ENCODE measurements at regions not wholly inside any gene's neighbourhood (a gene's known extent, or its start where the extent isn't known, plus 50 kb on each side); places are given as distances from the start of the nearest gene placed in this dataset.

GRCh38 chr3:71912839-71913495, 128.0 kb upstream of the PROK2 start:
- Histone ChIP-seq H3K27me3 (ENCODE audit: control insufficient read depth, insufficient read depth, low read length) (peaks cover 5% of the 10 kb centered on the region), H3K36me3 (ENCODE audit: control insufficient read depth, insufficient read depth, low read length) (no peaks in the 10 kb centered on the region), H3K4me3 (ENCODE audit: low read depth, low read length) (no peak overlapping the region)
- no peak for DNase-seq (ENCODE audit: low read depth)
- TF ChIP-seq, protein P1, sequence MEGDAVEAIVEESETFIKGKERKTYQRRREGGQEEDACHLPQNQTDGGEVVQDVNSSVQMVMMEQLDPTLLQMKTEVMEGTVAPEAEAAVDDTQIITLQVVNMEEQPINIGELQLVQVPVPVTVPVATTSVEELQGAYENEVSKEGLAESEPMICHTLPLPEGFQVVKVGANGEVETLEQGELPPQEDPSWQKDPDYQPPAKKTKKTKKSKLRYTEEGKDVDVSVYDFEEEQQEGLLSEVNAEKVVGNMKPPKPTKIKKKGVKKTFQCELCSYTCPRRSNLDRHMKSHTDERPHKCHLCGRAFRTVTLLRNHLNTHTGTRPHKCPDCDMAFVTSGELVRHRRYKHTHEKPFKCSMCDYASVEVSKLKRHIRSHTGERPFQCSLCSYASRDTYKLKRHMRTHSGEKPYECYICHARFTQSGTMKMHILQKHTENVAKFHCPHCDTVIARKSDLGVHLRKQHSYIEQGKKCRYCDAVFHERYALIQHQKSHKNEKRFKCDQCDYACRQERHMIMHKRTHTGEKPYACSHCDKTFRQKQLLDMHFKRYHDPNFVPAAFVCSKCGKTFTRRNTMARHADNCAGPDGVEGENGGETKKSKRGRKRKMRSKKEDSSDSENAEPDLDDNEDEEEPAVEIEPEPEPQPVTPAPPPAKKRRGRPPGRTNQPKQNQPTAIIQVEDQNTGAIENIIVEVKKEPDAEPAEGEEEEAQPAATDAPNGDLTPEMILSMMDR (IDR thresholded peaks at IDR 0.05; ENCODE audit: insufficient read depth, low read length, poor library complexity, severe bottlenecking) = no peak

DNA sequence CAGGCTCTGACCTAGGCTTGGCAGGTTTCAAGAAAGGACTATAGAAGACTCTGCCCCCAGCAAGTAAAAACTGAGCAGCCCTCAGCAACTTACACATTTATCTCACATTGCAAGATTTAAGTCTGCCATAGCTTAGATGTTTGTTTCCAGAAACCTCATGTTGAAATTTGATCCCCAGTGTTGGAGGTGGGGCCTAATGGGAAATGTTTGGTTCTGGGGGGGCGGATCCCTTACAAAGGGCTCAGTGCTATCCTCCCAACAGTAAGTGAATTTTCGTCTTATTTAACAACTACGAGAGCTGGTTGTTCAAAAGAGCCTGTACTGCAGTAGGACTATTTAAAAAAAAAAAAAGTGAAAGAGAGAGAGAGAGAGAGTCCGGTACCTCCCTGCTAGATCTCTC, 125.2 kb upstream of the PROK2 start:
- no peak overlapping the region for H3K4me3 ChIP-seq (ENCODE audit: low read depth, low read length)
- H3K27me3 ChIP-seq (ENCODE audit: control insufficient read depth, insufficient read depth, low read length) = peaks cover 9% of the 10 kb centered on the region
- TF ChIP-seq, protein P1 (IDR thresholded peaks at IDR 0.05; ENCODE audit: insufficient read depth, low read length, poor library complexity, severe bottlenecking) = no peak
- no peak for DNase-seq (ENCODE audit: low read depth)
- no peaks in the 10 kb centered on the region for H3K36me3 ChIP-seq (ENCODE audit: control insufficient read depth, insufficient read depth, low read length)

GRCh38 chr3:71907996-71908395, 123.0 kb upstream of the PROK2 start:
- no peaks in the 10 kb centered on the region for H3K36me3 ChIP-seq (ENCODE audit: control insufficient read depth, insufficient read depth, low read length)
- no peak for DNase-seq (ENCODE audit: low read depth)
- TF ChIP-seq, protein P1 (IDR thresholded peaks at IDR 0.05; ENCODE audit: insufficient read depth, low read length, poor library complexity, severe bottlenecking) = no peak
- H3K4me3 ChIP-seq (ENCODE audit: low read depth, low read length) = no peak overlapping the region
- peaks cover 9% of the 10 kb centered on the region for H3K27me3 ChIP-seq (ENCODE audit: control insufficient read depth, insufficient read depth, low read length)

DNA sequence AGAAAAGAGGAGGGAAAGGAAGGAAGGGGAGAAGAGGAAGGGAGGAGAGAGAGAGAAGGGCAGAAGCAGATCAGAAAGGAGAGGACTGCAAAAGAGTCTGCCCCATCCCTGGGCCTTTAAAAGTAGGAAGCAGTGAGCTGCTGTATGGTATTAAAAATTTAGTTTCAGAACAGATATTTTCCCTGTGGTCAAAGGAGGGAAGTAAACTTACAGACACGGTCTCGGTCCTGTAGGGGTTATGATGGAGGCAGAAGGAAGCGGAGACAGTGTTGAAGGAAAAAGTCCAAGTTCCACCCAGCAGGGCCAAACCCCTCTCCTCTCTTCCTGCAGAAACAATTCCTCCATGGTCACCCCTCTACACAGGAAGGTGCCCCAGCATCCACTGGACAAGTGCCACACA, 122.0 kb upstream of the PROK2 start:
- TF ChIP-seq, protein P1 (IDR thresholded peaks at IDR 0.05; ENCODE audit: insufficient read depth, low read length, poor library complexity, severe bottlenecking) = no peak
- DNase-seq (ENCODE audit: low read depth) = no peak
- Histone ChIP-seq H3K36me3 (ENCODE audit: control insufficient read depth, insufficient read depth, low read length) (no peaks in the 10 kb centered on the region), H3K4me3 (ENCODE audit: low read depth, low read length) (no peak overlapping the region), H3K27me3 (ENCODE audit: control insufficient read depth, insufficient read depth, low read length) (peaks cover 9% of the 10 kb centered on the region)

- Histone ChIP-seq H3K4me3 (ENCODE audit: low read depth, low read length) (no peak overlapping the region), H3K36me3 (ENCODE audit: control insufficient read depth, insufficient read depth, low read length) (no peaks in the 10 kb centered on the region), H3K27me3 (ENCODE audit: control insufficient read depth, insufficient read depth, low read length) (peaks cover 9% of the 10 kb centered on the region)
- no peak for DNase-seq (ENCODE audit: low read depth)
- TF ChIP-seq, protein P1 (IDR thresholded peaks at IDR 0.05; ENCODE audit: insufficient read depth, low read length, poor library complexity, severe bottlenecking) = no peak
Measured at GRCh38 chr3:71905426-71905825, 120.5 kb upstream of the PROK2 start.

DNA sequence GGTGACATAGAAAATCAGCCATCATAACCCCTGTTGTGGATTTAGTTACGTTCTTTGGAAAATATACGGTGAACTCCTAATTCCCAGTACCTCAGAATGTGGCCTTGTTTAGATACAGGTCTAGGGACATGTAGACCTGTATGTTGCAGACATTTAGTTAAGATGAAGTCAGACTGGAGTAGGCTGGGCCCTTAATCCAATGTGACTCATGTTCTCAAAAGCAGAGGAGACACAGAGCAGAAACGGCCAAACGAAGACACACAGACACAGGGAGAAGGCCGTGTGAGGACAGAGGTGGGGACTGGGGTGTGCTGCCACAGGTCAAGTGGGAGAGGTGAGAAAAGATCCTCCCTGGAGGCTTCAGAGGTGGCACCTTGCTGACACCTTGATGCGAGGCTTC, 119.0 kb upstream of the PROK2 start:
- TF ChIP-seq, protein P1 (IDR thresholded peaks at IDR 0.05; ENCODE audit: insufficient read depth, low read length, poor library complexity, severe bottlenecking) = no peak
- DNase-seq (ENCODE audit: low read depth) = no peak
- H3K36me3 ChIP-seq (ENCODE audit: control insufficient read depth, insufficient read depth, low read length) = no peaks in the 10 kb centered on the region
- H3K27me3 ChIP-seq (ENCODE audit: control insufficient read depth, insufficient read depth, low read length) = peaks cover 9% of the 10 kb centered on the region
- H3K4me3 ChIP-seq (ENCODE audit: low read depth, low read length) = no peak overlapping the region

All from kidney epithelial cell (primary cell).